ENCODE measurements at regions not wholly inside any gene's neighbourhood (a gene's known extent, or its start where the extent isn't known, plus 50 kb on each side); places are given as distances from the start of the nearest gene placed in this dataset.
"Not testable (repeated sequence)": the region's sequence is repeated elsewhere in the genome, so short reads cannot be mapped to it uniquely, and the experiment has no call there.

DNA sequence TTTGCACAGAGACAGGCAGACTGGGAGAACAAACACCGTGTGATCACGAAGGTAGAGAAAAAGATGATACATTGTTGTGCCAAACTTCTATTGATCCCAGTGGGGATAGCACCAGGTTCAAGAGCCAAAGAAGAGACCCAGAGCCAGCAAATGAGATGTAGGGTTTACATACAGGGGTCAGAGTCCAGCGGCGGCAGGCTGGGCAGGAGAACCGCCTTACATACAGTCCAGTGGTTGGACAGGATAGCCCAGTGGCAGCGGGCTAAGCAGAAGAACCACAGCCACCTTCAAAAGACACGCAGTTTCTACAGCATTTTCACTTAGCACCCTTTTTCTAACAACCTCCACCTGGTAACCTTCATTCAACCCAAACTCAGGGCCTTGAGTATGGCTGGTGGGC lies 932.8 kb downstream of the SLC4A3 start:
- no peak for DNase-seq (ENCODE audit: low read depth)

DNA sequence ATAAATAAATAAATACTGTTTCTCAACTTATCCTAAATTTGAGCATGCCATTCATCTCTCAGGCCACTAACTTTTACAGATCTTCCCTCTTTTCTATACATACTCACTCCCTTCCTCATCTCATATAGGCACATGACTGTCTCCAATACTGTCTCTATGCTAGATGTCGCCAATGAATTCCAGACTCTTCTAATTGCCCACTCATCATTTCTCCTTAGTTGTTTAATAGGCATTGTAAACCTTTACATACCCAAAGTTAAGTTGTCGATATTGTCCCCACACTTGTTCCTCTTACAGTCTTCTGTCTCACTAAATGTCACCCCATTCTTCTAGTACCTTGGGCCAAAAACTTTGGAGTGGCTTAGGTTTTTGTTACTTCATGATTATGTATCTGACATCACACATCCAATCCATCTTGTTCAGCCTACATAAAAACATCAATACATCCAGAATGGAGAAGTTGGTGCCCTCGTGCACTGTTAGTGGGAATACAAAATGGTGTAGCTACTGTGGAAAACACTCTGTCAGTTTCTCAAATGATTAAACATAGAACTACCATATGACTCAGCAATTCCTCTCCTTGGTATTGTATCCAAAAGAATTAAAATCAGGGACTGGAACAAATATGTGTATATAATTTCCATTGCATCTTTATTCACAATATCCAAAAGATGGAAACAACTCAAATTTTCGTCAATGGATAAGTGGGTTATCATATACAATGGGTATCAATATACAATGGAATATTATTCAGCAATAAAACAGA lies 935.1 kb downstream of the SLC4A3 start:
- no peak for DNase-seq (ENCODE audit: low read depth)

DNA sequence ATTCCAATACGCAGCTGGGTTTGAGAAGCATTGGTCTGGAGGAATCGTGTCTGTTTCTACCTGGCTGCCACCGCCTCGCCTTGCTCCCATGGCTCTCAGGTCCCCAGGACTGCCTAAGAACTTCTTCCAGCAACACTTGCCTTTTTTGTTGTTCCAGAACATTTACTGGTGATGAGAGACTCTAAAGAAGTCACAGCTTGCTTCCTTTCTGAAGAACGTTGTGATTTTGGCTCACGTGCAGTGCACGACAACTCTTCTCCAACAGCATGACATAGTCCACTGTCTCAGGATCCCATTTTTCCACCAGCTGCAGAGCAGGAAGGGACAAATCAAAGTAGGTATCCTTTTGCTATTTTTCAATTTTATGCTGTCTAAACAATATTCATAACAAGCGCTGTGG lies 940.9 kb downstream of the SLC4A3 start:
- DNase-seq (ENCODE audit: low read depth) = no peak

DNA sequence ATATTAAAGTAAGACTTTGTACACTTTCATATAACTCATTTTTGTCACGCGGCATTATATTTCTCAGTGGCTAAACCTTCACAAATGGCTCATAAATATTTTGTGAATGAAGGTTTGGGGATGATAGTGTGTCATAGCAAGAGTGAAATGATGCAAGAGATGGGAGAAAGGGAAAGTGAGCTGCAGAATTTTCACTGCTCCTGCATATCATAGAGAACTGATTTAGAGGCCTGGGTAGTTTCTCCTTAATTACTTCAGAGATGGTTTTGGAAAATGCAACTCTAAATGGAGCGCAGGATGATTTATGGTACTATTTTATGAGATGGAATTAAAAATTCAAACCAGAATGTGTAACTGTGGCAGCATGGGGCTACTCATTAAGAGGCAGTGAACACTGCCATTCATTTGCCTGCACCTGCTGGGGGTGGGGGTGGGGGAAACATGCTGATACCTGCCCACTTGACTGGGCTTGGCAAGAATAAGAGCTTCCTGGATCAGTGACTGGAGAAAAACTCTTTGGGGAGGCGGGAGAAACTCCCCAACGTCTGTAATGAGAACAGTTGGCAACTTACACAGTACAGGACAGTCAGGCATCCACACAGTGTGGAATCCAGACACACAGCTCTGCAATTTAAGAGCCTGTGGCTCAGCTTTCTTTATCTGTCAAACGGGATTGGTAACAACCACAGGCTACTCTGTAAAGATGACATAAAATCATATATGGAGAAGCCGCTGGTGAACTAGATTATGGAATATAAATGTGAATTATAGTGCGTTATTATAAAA lies 941.9 kb downstream of the SLC4A3 start:
- DNase-seq (ENCODE audit: low read depth) = no peak

DNA sequence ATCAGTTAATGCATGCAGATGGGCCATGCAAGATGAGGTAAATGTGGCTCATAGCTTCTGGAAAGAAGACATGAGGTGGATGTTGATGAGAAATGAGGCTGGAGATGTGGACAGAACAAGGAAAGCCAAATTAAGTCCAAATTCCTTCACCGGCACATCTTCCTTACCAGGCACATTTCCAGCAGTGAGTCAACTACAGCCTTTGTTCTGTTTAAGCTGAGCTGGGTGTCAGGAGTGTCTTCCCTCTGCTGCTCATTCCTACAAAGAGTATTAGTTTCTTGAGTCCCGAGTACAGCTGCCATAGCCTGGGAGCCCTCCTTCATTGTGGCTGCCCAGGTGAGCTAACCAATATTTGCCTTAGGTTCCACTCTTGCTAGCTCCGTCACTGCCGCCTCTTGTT lies 945.0 kb downstream of the SLC4A3 start:
- DNase-seq (ENCODE audit: low read depth) = no peak

DNA sequence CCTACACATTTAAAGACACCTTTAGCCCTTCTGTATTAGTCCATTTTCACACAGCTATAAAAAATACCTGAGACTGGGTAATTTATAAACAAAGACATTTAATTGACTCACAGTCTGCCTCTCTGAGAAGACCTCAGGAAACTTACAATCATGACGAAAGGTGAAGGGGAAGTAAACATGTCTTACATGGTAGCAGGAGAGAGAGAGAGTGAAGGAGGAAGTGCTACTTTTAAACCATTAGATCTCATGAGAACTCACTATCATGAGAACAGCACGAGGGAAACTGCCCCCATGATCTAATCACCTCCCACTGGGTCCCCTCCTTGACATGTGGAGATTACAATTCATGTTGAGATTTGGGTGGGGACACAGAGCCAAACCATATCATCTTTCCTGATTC lies 946.6 kb downstream of the SLC4A3 start:
- DNase-seq (ENCODE audit: low read depth) = no peak

DNA sequence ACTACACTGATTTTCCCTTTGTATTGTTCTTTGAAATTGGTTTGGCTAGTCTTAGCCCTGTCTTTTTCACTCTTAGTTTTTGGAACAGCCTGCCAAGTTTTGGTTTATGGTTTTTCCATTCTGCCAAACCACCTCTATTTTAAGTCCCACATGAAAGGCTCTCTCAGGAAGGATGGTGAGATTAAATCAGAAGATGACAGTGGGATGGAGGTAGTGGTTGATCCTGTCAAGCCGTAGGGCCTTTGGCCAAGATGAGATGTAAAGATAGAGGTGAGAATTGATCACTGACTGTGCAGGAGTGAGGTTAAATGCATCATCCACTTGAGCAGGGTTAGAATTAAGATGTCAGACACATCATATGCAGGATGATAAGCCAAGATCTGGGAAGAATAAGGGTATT lies 948.5 kb downstream of the SLC4A3 start:
- no peak for DNase-seq (ENCODE audit: low read depth)

GRCh38 chr2:220579452-220579851 lies 952.0 kb downstream of the SLC4A3 start:
- no peak for DNase-seq (ENCODE audit: low read depth)

GRCh38 chr2:220580113-220580512 lies 952.7 kb downstream of the SLC4A3 start:
- no peak for DNase-seq (ENCODE audit: low read depth)

DNA sequence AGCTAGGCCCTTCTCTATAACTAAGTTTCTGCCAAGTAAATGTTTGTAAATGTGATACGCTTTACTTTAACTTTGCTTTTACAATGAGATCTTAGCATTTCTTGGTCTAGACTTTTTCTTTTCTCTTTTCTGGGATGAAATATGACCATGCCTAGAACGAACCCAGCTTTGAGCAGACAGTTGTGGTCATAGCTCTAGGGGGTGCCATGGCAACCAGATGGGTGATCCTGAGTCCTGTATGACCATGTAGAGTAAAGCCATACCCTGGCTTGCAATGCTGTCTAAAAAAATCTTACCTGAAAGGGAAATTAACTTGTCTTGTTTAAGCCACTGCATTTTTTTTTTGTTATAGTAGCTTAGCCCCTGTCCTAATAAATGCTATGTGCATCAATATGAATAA lies 956.3 kb downstream of the SLC4A3 start:
- DNase-seq (ENCODE audit: low read depth) = no peak

DNA sequence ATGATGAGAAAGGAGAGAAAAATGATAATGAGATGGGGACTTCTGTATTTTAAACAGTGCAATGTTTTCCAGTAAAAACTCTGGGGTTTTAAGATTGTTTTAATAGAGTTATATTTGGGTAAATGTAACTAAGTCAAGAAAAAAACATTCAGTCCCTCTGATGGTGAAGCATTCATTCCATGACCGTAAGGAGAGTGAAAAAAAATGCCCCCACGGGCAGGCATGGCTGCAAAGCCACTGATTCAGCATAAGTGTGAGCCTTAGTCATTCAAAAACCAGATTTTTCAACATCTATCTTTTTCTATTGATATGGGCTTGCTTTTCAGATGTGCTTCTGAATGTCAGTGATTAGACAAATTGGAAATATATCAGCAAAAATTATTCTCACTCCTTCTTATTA lies 957.8 kb downstream of the SLC4A3 start:
- no peak for DNase-seq (ENCODE audit: low read depth)

GRCh38 chr2:220586980-220587530 lies 959.6 kb downstream of the SLC4A3 start:
- no peak for DNase-seq (ENCODE audit: low read depth)

DNA sequence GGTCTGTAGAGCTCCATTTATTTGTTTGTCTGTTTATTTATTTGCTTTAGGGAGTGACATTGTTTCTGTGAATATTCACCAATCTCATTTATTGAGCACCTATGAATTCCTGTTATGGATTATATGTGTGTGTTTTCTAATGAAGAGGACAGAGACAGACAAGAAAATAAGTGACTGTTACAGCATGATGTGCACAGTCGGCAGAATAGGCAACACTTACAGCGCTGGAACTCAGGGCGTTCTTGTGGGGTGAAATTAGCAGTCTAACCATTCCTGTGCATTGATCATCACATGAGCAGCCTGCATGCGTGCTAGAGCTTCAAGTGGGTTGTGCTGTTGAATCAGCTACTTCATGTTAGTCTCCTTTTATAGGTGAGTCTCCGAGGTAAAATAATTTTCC lies 960.7 kb downstream of the SLC4A3 start:
- DNase-seq (ENCODE audit: low read depth) = no peak

- DNase-seq (ENCODE audit: low read depth) = no peak
These were observed 963.0 kb downstream of the SLC4A3 start for GRCh38 chr2:220590476-220590875.

DNA sequence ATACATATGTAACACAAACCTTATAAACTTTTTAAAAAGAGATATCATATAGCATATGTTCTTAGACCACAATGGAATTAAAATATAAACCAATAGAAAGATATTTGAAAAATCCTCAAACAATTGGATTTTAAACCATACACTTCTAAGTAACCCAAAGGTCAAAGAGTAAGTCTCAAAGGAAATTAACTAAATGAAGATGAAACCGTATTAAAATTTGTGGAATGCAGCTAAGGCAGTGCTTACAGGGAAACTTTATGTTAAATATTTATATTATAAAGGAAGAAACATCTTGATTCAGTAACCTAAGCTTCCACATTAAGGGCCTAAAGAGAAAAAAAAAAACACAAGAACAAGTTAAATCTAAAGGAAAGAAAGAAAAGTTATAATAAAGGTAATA lies 966.1 kb downstream of the SLC4A3 start:
- DNase-seq (ENCODE audit: low read depth) = no peak

- no peak for DNase-seq (ENCODE audit: low read depth)
These were observed 970.4 kb downstream of the EPHA4 start for GRCh38 chr2:220601674-220602073.

DNA sequence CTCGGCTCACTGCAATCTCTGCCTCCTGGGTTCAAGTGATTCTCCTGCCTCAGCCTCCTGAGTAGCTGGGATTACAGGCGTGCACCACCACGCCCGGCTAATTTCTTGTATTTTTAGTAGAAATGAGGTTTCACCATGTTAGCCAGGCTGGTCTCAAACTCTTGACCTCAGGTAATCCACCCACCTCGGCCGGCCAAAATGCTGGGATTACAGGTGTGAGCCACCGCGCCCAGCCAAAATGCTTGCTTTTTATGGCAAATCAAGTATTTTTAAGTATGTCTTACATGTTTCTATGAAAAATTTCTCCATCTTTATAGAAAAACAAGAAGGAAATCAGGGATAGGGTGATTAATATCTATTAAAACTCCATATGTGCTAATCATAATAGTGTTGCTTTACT lies 959.1 kb downstream of the EPHA4 start:
- DNase-seq (ENCODE audit: low read depth) = not testable (repeated sequence)

DNA sequence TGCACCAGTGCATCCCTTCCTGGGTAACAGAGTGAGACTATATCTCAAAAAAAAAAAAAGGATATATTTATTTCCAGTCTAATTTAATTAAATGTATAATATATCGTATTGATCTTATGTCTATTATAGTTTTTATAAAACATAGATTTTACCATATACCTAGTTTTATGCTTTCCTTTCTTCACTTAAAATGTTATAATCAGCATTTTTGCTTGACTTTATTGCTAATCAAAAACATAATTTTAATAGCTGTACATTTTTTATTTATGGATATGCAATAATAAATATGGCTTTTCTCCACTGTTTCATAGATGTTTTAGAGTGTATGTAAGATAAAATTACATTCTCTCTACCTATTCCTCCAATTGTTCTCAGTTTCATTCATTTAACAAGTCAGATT lies 958.0 kb downstream of the EPHA4 start:
- DNase-seq (ENCODE audit: low read depth) = no peak

DNA sequence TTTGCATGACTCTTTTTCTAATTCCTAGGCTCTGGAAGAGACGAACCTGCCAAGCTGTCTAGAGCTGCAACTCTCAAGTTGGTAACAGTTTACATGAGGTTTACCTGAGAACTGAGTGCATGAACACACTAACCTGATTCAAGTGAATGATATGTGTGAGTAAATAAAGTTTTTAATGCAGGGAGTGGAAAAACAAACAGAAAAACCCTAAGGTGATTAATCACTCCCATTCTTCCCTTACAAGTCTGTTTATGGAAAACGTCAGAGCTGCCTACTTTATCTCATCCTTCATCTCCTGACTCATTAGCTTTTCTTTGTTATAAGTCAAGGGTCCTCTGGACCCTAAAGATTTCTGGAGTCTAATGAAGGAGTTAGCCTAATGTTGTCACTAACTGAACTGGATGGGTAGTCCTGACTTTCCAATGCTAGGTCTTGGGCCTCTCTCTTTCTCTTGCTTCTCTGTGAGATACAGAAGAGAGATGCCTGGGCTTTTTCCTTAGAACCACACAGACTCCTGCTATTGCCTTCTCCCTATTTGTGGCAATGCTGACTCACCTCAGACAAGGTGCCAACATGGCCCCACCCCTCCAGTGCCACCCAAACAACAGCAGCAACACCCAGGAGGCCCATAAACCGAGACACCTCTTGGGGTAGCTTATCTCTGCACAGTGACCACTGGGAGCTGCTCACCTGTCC lies 952.4 kb downstream of the EPHA4 start:
- no peak for DNase-seq (ENCODE audit: low read depth)

DNA sequence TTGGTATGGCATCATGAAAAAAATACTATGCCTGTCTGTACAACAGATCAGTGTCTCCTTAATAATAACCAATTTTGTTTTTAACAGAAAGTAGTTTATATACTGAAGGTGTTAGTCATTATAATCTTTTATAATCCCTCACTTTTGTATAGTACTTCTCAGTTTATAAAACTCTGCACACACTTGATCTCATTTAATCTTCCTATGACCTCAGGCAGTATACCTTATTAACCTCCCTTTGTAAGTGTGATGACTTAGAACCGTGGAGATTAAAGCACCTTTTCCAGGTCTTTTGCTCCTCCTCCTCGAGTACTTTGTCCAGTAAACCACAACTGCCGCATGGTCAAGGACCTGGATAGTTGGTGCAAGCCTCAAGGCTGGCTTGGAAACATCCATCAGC lies 945.5 kb downstream of the EPHA4 start:
- no peak for DNase-seq (ENCODE audit: low read depth)

DNA sequence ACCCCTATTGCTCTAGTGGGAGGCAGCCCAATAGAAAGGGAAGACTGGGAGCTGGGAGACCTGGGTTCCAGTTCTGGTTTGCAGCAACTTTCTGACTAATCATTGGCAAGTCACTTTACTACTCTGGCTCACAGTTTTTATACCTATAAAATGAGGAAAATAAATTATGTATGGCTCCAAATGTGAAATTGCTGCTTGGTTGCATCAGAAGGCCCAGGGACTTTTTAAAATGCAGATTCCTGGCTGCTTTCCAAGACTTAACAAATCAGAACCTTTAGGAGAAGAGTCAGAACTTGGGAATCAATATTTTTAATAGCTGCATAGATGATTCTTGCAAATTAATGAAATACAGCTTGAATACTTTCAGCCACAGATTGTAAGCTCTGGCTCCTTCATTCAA lies 943.9 kb downstream of the EPHA4 start:
- no peak for DNase-seq (ENCODE audit: low read depth)

DNA sequence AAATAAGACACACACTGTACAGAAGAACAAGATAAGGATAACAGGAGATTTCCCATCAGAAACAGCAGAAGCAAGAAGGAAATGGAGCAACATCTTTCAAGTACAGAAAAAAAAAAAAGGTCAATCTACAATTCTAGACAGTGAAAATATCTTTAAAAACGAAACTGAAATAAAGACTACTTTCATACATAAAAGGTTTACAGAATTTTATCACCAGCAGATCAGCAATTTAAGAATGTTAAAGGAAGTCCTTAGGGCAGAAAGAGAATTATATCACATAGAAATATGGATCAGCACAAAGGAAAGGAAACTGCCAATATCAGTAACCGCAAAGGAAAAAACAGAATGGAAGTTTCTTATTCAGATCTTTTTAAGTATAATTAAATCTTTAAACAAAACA lies 931.0 kb downstream of the EPHA4 start:
- DNase-seq (ENCODE audit: low read depth) = no peak

DNA sequence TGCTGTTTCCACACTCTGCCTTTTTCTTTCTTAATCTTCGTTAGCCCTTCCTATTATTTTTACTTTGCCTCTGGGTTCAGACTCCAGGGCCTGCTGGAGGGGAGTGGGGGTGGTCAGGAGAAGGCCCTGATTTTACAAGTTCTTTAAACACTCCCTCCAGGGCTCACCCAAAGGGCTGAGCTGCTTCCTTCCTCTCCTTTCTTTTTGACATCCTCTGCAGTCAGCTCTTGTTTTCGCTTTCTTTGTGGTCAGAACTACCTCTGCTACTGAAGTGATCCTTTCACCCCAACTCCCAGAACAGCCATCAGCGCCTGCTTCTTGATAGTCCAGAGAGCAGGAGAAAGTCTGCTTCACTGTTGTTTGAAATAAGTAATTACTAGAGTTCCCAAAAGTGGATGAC lies 925.7 kb downstream of the EPHA4 start:
- DNase-seq (ENCODE audit: low read depth) = no peak

All from stimulated activated CD8-positive, alpha-beta memory T cell treated with anti-CD3 and anti-CD28 coated beads, Interleukin-12 subunit alpha, Interleukin-12 subunit beta, amount 100 ng/mL, for 4 hours (primary cell).